SK-N-SH treated with all-trans-retinoic acid at 6 μM for 48 hours (cell line): ENCODE measurements at regions not wholly inside any gene's neighbourhood (a gene's known extent, or its start where the extent isn't known, plus 50 kb on each side); places are given as distances from the start of the nearest gene placed in this dataset.

Experiments
- ATAC-seq: fragments of 200-7000 bp; cut with Tn5 transposase; 3 replicates; pipeline ENCODE4 v1.9.1; 2020; ENCODE audit warnings: mild to moderate bottlenecking, moderate library complexity
- ARNTL ChIP-seq: fragments of 450-650 bp; formaldehyde crosslinking; IDR thresholded peaks from 2 replicates; pipeline ENCODE4 v1.5.0; 2020; ENCODE audit warnings: low read depth, mild to moderate bottlenecking, moderate library complexity, borderline replicate concordance
- BACH2 ChIP-seq: fragments of 250-450 bp; sonication (Bioruptor Pico); IDR thresholded peaks from 2 replicates; pipeline ENCODE4 v1.9.0; 2021; ENCODE audit warnings: mild to moderate bottlenecking, borderline replicate concordance
- GLIS3 ChIP-seq: fragments of 250-450 bp; sonication (Bioruptor Pico); IDR thresholded peaks from 2 replicates; pipeline ENCODE4 v1.5.0; 2020; ENCODE audit warnings: mild to moderate bottlenecking, moderate library complexity
- ISL1 ChIP-seq: fragments of 250-450 bp; sonication (Bioruptor Pico); IDR thresholded peaks from 2 replicates; pipeline ENCODE4 v2.1.2; 2022; ENCODE audit warnings: mild to moderate bottlenecking, moderate library complexity
- OSR1 ChIP-seq: fragments of 250-450 bp; sonication (Bioruptor Pico); IDR thresholded peaks from 2 replicates; pipeline ENCODE4 v1.8.0; 2022; ENCODE audit warnings: moderate library complexity, mild to moderate bottlenecking, inconsistent platforms
- PPARA ChIP-seq: fragments of 250-450 bp; sonication (Bioruptor Pico); IDR thresholded peaks from 2 replicates; pipeline ENCODE4 v1.5.0; 2020; ENCODE audit warnings: mild to moderate bottlenecking, borderline replicate concordance
- RARB ChIP-seq: fragments of 250-450 bp; sonication (Bioruptor Pico); IDR thresholded peaks from 2 replicates; pipeline ENCODE4 v1.8.0; 2021; ENCODE audit warnings: mild to moderate bottlenecking, moderate library complexity
- SNAI2 ChIP-seq: fragments of 250-450 bp; sonication (Bioruptor Pico); IDR thresholded peaks from 2 replicates; pipeline ENCODE4 v1.5.0; 2020; ENCODE audit warnings: mild to moderate bottlenecking, moderate library complexity
- TCF4 ChIP-seq: fragments of 250-450 bp; sonication (Bioruptor Pico); IDR thresholded peaks from 2 replicates; pipeline ENCODE4 v1.8.0; 2021; ENCODE audit warnings: mild to moderate bottlenecking, moderate library complexity, borderline replicate concordance
- TOX ChIP-seq: fragments of 250-450 bp; sonication (Bioruptor Pico); IDR thresholded peaks from 2 replicates; pipeline ENCODE4 v1.8.0; 2021; ENCODE audit warnings: mild to moderate bottlenecking, moderate library complexity, borderline replicate concordance
- ZC3H10 ChIP-seq: fragments of 250-450 bp; sonication (Bioruptor Pico); IDR thresholded peaks from 2 replicates; pipeline ENCODE4 v1.5.1; 2021; ENCODE audit warnings: mild to moderate bottlenecking, moderate library complexity
- ZFP3 ChIP-seq: fragments of 250-450 bp; sonication (Bioruptor Pico); IDR thresholded peaks from 2 replicates; pipeline ENCODE4 v1.5.0; 2020; ENCODE audit warnings: mild to moderate bottlenecking, moderate library complexity
- ZFP30 ChIP-seq: fragments of 450-650 bp; formaldehyde crosslinking; IDR thresholded peaks from 2 replicates; pipeline ENCODE4 v1.5.0; 2022; ENCODE audit warnings: mild to moderate bottlenecking, moderate library complexity
- ZNF565 ChIP-seq: fragments of 450-650 bp; formaldehyde crosslinking; conservative IDR thresholded peaks from 2 replicates; pipeline ENCODE4 v1.5.0; 2020; ENCODE audit warnings: low read depth, mild to moderate bottlenecking, moderate library complexity
- ZNF70 ChIP-seq: fragments of 450-650 bp; formaldehyde crosslinking; IDR thresholded peaks from 2 replicates; pipeline ENCODE4 v1.5.0; 2020; ENCODE audit warnings: mild to moderate bottlenecking, moderate library complexity
- ZNF8 ChIP-seq: fragments of 450-650 bp; formaldehyde crosslinking; IDR thresholded peaks from 2 replicates; pipeline ENCODE4 v1.5.0; 2020; ENCODE audit warnings: mild to moderate bottlenecking, moderate library complexity
- TF ChIP-seq, protein P1 (sequence below): fragments of 250-450 bp; sonication (Bioruptor Pico); IDR thresholded peaks from 2 replicates; pipeline ENCODE4 v1.8.0; 2021; ENCODE audit warnings: low read depth, mild to moderate bottlenecking, moderate library complexity, borderline replicate concordance
- TF ChIP-seq, protein P2 (sequence below): fragments of 250-450 bp; sonication (Bioruptor Pico); IDR thresholded peaks from 2 replicates; pipeline ENCODE4 v1.5.1; 2021; ENCODE audit warnings: mild to moderate bottlenecking, moderate library complexity
- TF ChIP-seq, protein P3 (sequence below): fragments of 250-450 bp; sonication (Bioruptor Pico); IDR thresholded peaks from 2 replicates; pipeline ENCODE4 v1.5.1; 2020; ENCODE audit warnings: low read depth, mild to moderate bottlenecking, moderate library complexity
- TF ChIP-seq, protein P4 (sequence below): fragments of 250-450 bp; sonication (Bioruptor Pico); IDR thresholded peaks from 2 replicates; pipeline ENCODE4 v1.8.0; 2020; ENCODE audit warnings: mild to moderate bottlenecking, moderate library complexity, borderline replicate concordance
- TF ChIP-seq, protein P5 (sequence below): fragments of 250-450 bp; sonication (Bioruptor Pico); IDR thresholded peaks from 2 replicates; pipeline ENCODE4 v1.5.0; 2020; ENCODE audit warnings: mild to moderate bottlenecking, moderate library complexity

DNA sequence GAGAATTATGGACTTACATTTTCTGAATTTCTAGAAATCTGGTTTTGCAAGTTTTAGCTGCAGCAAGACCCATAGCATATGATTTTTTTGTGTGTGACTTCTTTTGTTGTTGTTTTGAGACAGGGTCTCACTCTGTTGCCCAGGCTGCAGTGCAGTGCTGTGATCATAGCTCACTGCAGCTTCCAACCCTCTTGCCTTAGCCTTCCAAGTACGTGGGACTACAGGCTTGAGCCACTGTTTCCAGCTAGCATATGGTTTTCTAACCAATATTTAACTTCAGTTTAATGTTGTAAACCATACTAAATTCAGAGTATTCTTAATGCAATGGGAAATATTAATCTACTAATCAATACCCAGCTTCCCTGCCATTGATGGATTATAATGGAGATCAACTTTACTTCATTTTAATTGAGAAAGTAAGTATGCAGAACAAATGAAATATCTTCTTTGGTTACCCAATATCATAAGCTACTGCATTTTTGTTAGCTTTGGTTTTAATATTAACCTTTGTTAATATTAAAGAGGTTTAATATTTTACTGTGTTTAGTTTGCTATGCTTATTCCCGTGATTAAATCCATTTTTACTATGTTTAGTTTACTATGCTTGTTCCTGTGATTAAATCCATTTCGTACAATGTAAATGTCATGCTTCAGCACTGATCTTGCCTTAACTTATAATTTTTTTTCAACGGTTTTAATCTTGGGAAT, 273.4 kb upstream of the TMEFF2 start:
- ATAC-seq: no peak
- TF ChIP-seq OSR1 (CRISPR knock-in tag): no peak
- TF ChIP-seq, protein P1, sequence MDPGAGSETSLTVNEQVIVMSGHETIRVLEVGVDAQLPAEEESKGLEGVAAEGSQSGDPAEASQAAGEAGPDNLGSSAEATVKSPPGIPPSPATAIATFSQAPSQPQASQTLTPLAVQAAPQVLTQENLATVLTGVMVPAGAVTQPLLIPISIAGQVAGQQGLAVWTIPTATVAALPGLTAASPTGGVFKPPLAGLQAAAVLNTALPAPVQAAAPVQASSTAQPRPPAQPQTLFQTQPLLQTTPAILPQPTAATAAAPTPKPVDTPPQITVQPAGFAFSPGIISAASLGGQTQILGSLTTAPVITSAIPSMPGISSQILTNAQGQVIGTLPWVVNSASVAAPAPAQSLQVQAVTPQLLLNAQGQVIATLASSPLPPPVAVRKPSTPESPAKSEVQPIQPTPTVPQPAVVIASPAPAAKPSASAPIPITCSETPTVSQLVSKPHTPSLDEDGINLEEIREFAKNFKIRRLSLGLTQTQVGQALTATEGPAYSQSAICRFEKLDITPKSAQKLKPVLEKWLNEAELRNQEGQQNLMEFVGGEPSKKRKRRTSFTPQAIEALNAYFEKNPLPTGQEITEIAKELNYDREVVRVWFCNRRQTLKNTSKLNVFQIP: no peak
- TF ChIP-seq PPARA (CRISPR knock-in tag): no peak
- TF ChIP-seq ARNTL (CRISPR knock-in tag): no peak
- TF ChIP-seq ZC3H10 (CRISPR knock-in tag): no peak
- no peak for TF ChIP-seq GLIS3 (CRISPR knock-in tag)
- TF ChIP-seq, protein P2, sequence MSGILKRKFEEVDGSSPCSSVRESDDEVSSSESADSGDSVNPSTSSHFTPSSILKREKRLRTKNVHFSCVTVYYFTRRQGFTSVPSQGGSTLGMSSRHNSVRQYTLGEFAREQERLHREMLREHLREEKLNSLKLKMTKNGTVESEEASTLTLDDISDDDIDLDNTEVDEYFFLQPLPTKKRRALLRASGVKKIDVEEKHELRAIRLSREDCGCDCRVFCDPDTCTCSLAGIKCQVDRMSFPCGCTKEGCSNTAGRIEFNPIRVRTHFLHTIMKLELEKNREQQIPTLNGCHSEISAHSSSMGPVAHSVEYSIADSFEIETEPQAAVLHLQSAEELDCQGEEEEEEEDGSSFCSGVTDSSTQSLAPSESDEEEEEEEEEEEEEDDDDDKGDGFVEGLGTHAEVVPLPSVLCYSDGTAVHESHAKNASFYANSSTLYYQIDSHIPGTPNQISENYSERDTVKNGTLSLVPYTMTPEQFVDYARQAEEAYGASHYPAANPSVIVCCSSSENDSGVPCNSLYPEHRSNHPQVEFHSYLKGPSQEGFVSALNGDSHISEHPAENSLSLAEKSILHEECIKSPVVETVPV: no peak
- TF ChIP-seq, protein P3, sequence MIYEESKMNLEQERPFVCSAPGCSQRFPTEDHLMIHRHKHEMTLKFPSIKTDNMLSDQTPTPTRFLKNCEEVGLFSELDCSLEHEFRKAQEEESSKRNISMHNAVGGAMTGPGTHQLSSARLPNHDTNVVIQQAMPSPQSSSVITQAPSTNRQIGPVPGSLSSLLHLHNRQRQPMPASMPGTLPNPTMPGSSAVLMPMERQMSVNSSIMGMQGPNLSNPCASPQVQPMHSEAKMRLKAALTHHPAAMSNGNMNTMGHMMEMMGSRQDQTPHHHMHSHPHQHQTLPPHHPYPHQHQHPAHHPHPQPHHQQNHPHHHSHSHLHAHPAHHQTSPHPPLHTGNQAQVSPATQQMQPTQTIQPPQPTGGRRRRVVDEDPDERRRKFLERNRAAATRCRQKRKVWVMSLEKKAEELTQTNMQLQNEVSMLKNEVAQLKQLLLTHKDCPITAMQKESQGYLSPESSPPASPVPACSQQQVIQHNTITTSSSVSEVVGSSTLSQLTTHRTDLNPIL (CRISPR knock-in tag): no peak
- no peak for TF ChIP-seq ZFP3 (CRISPR knock-in tag)
- TF ChIP-seq ZNF70 (CRISPR knock-in tag): no peak
- TF ChIP-seq, protein P4, sequence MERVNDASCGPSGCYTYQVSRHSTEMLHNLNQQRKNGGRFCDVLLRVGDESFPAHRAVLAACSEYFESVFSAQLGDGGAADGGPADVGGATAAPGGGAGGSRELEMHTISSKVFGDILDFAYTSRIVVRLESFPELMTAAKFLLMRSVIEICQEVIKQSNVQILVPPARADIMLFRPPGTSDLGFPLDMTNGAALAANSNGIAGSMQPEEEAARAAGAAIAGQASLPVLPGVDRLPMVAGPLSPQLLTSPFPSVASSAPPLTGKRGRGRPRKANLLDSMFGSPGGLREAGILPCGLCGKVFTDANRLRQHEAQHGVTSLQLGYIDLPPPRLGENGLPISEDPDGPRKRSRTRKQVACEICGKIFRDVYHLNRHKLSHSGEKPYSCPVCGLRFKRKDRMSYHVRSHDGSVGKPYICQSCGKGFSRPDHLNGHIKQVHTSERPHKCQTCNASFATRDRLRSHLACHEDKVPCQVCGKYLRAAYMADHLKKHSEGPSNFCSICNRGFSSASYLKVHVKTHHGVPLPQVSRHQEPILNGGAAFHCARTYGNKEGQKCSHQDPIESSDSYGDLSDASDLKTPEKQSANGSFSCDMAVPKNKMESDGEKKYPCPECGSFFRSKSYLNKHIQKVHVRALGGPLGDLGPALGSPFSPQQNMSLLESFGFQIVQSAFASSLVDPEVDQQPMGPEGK: no peak
- no peak for TF ChIP-seq TOX (CRISPR knock-in tag)
- no peak for TF ChIP-seq ZNF8 (CRISPR knock-in tag)
- no peak for TF ChIP-seq RARB (CRISPR knock-in tag)
- no peak for TF ChIP-seq ISL1 (CRISPR knock-in tag)
- TF ChIP-seq ZNF565 (CRISPR knock-in tag): no peak
- TF ChIP-seq ZFP30: no peak
- no peak for TF ChIP-seq BACH2 (CRISPR knock-in tag)
- TF ChIP-seq, protein P5, sequence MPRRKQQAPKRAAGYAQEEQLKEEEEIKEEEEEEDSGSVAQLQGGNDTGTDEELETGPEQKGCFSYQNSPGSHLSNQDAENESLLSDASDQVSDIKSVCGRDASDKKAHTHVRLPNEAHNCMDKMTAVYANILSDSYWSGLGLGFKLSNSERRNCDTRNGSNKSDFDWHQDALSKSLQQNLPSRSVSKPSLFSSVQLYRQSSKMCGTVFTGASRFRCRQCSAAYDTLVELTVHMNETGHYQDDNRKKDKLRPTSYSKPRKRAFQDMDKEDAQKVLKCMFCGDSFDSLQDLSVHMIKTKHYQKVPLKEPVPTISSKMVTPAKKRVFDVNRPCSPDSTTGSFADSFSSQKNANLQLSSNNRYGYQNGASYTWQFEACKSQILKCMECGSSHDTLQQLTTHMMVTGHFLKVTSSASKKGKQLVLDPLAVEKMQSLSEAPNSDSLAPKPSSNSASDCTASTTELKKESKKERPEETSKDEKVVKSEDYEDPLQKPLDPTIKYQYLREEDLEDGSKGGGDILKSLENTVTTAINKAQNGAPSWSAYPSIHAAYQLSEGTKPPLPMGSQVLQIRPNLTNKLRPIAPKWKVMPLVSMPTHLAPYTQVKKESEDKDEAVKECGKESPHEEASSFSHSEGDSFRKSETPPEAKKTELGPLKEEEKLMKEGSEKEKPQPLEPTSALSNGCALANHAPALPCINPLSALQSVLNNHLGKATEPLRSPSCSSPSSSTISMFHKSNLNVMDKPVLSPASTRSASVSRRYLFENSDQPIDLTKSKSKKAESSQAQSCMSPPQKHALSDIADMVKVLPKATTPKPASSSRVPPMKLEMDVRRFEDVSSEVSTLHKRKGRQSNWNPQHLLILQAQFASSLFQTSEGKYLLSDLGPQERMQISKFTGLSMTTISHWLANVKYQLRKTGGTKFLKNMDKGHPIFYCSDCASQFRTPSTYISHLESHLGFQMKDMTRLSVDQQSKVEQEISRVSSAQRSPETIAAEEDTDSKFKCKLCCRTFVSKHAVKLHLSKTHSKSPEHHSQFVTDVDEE: no peak

DNA sequence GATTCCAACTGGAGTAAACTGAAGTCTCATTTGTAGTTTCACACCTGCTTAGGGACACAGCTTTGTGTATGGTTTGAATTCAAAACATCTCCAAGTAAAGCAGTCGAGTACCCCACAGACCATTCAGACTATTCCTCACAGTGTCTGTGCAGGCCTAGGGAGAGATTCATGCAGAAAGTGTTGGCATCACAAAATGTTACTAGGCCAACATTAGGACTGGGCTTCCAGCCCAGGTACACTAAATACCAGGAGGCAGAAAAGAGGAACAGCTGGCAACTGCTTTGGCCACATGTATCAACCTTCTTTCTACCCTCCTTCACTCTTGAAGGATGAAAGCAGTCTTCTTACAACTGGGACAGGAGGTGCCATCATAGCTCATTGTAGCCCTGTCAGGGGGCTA, 270.4 kb upstream of the TMEFF2 start:
- TF ChIP-seq, protein P2: no peak
- TF ChIP-seq TCF4 (CRISPR knock-in tag): no peak
- TF ChIP-seq, protein P1: no peak
- no peak for TF ChIP-seq ARNTL (CRISPR knock-in tag)
- TF ChIP-seq, protein P4: no peak
- no peak for TF ChIP-seq GLIS3 (CRISPR knock-in tag)
- TF ChIP-seq RARB (CRISPR knock-in tag): no peak
- no peak for TF ChIP-seq BACH2 (CRISPR knock-in tag)
- TF ChIP-seq PPARA (CRISPR knock-in tag): no peak
- TF ChIP-seq ZFP30: no peak
- no peak for TF ChIP-seq SNAI2
- TF ChIP-seq TOX (CRISPR knock-in tag): no peak
- TF ChIP-seq ZC3H10 (CRISPR knock-in tag): no peak
- no peak for ATAC-seq
